OCI-LY1 (cell line): ENCODE measurements at regions not wholly inside any gene's neighbourhood (a gene's known extent, or its start where the extent isn't known, plus 50 kb on each side); places are given as distances from the start of the nearest gene placed in this dataset.

ENCODE experiments used
- CTCF ChIP-seq: fragments of 200-600 bp; sonication (generic), shearing (Covaris generic); IDR thresholded peaks from 2 replicates; pipeline ENCODE4 v1.5.1; 2017; ENCODE audit warnings: mild to moderate bottlenecking, antibody characterized with exemption, low read length, moderate library complexity, mixed read lengths
- EZH2 ChIP-seq: fragments of 200-600 bp; sonication (generic), shearing (Covaris generic); IDR thresholded peaks from 2 replicates; pipeline ENCODE4 v1.8.0; 2017; ENCODE audit warnings: borderline replicate concordance, mixed run types, mild to moderate bottlenecking, antibody characterized with exemption, low read length, moderate library complexity, mixed read lengths

GRCh38 chr3:4220065-4220464, 83.1 kb upstream of the SETMAR start:
- TF ChIP-seq CTCF (no peak), EZH2 (no peak)
